Left ventricle myocardium superior (tissue), 1 donor: ENCODE measurements at regions not wholly inside any gene's neighbourhood (a gene's known extent, or its start where the extent isn't known, plus 50 kb on each side); places are given as distances from the start of the nearest gene placed in this dataset.
"Not testable (repeated sequence)": the region's sequence is repeated elsewhere in the genome, so short reads cannot be mapped to it uniquely, and the experiment has no call there.

Source experiments
- ATAC-seq: fragments of 200-7000 bp; cut with Tn5 transposase; one replicate; pipeline ENCODE4 v1.9.1; 2020; ENCODE audit warnings: mild to moderate bottlenecking, moderate library complexity
- DNase-seq: peaks from one replicate; pipeline ENCODE4 v3.0.0-alpha.2; 2020
- intact Hi-C: fragments of 100-400 bp; cut with micrococcal nuclease; formaldehyde crosslinking; loops from one replicate; pipeline ENCODE4 v1.11.0; 2022
- donor health status: DM: no; HTN: yes; CAD: no; lungs with severe emphysema.

DNA sequence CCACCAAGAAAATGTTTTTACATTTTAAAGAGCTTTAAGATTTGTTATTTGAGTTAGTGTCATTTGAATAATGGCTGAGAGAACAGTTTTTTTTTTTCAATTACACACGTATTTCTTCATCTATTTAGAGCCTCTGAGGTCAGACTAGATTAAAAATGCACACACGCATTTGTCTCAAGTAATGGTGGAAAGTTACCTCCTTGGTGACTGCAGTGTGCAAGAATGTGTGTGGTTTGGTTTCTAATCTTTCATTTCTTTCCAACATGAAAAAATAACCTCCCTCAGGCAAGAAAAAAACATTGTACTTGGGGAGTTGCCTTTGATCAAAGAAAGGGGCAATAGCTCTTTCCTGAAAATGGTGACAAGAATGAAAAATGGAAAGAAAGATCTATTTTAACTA lies 235.5 kb upstream of the ZNF337 start:
- DNase-seq, ATAC-seq, intact Hi-C loops: not testable (repeated sequence)

GRCh38 chr20:25902321-25902720 lies 205.7 kb upstream of the ZNF337 start:
- ATAC-seq, intact Hi-C loops, DNase-seq: not testable (repeated sequence)

DNA sequence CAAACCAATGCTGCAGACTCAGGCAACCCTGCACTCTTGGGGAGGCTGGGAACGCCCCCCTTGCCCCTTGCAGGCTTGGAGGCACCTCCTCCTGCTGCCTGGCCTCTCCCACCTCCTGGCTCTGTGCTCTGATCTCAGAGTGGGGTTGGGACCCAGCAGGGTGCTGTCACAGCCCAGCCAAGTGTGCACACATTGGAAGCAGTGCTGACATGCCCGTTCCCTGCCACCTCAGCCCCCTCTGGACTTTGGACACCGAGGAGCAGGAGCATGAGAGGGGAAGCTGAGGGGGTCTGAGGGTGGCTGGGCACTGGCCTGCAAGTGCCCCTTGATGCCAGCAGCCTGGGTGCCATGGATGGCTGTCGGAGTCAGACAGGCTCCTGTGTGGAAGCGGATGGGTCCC lies 202.0 kb upstream of the ZNF337 start:
- ATAC-seq, DNase-seq, intact Hi-C loops: not testable (repeated sequence)

GRCh38 chr20:25879096-25879495 lies 182.4 kb upstream of the ZNF337 start:
- DNase-seq, ATAC-seq, intact Hi-C loops: not testable (repeated sequence)

DNA sequence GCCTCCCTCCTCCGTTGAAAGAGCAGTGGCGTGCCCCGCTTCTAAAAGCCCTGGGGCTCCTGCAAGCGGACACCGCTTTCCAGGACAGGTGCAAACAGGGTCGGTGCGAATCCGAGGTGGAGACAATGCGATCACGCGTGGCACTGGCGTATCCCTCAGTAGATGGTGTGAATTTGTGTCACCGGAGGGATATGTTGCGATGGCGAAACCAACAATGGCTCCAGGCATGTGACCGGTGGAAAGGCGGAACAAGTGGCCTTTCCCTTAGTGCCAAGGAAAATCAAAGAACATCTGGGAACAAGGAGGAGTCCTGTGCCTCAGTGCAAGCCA lies 172.0 kb upstream of the ZNF337 start:
- DNase-seq, ATAC-seq, intact Hi-C loops: not testable (repeated sequence)

DNA sequence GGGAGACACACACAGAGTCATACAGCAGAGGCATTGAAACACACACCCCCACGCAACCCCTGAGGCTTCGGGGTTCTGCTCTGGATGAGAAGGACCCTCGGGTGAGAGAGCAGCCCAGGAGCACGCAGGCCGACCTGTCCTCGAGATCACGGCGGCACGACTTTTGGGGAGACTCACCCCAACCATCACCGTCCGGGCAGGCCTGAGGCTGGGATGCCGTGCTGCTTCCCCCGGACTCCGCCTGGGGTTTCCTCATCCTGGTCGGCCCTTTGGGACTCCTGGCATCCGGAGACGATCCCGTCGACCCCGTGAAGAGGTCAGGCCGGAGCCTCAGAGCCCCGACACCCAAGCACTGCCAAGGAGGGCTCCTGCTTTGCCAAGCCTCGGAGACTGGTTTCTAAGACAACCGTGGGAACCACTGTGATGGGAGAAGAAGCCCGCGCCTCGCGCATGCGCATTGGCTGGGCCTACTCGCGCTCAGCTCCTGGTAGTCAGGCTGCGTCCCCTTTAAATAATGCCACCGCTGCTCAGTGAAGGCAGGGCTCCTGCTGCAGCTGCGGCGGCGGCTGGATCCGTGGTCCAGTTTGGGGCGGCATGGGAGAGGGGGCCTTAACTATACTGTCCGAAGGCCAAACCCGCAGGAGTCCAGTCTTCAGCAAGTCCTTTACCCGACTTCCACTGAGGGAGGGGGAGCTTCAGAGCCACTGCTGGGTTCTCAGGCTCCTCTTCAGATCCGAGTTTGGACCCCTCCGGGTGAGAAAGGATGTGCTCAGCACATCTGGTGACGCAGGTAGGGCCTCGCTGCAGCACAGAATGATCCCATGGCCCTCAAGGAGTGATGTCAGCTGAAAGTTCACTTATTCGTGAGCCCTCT lies 171.4 kb upstream of the ZNF337 start:
- intact Hi-C loops: no loop called here
- peak; percentile 90 for DNase-seq
- ATAC-seq: peak; percentile 93

DNA sequence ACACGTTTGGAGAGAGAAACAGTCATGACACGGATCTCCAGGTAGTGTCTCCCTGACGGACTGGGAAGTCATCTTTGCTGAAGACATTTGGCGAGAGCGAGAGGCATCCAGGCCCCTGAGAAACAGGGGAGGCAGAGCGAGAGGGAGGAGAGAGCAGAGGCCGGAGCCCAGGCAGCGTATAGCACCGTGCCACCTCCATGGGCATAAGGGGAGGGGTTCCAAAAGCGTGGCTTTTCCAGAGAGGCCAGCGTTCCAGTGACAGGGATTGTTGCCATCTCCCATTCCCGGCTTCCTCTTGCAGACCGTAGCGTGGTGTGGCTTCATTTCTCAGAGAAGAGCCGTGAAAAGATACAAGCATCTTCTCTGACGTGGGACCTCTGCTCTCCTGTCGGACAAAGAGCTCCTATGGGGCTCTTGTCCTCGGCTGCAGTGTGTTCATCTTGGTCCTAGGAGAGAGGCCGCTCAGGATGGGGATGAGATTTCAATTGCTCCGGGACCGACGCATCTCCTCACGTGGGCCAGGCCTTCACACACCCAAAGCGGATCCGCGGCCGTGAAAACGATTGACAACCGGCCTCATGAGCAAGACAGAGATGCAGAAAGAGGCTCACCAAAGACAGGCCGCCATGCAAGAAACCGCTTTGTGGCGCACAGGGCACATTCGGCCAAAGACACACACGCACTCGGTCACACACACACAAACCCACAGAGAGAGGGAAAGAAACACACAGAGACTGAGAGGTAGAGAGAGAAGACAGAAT lies 170.5 kb upstream of the ZNF337 start:
- intact Hi-C loops, ATAC-seq, DNase-seq: not testable (repeated sequence)

DNA sequence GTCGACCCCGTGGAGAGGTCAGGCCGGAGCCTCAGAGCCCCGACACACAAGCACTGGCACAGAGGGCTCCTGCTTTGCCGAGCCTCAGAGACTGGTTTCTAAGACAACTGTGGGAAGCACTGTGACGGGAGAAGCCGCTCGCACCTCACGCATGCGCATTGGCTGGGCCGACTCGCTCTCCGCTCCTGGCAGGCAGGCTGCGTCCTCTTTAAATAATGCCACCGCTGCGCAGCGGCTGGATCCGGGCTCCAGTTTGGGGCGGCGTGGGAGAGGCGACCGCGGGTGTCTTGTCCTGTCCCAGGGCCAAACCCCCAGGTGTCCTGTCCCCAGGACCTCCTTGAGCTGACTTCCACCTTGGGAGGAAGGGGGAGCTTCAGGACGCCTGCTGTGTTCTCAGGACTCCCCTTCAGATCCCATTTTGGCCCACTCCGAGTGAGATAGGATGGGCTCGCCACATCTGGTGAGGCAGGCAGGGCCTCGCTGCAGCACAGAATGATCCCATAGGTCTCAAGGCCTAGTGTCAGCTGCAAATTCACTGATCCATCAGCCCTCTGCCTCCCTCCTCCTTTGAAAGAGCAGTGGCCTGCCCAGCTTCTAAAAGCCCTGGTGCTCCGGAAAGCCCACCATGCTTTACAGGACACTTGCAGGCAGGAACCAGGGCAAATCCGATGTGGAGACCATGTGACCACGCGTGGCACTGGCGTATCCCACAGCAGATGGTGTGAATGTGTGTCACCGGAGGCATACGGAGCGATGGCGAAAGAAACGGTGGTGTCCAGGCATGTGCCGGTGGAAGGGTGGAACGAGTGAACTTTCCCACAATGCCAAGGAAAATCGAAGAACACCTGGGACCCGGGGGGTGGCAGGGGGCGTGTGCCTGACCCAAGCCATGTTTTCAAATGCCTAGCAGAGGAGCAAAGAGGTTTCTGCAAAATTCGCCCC lies 169.3 kb upstream of the ZNF337 start:
- ATAC-seq (peak; percentile 58), DNase-seq (peak; percentile 90)
- intact Hi-C loops: no loop called here

DNA sequence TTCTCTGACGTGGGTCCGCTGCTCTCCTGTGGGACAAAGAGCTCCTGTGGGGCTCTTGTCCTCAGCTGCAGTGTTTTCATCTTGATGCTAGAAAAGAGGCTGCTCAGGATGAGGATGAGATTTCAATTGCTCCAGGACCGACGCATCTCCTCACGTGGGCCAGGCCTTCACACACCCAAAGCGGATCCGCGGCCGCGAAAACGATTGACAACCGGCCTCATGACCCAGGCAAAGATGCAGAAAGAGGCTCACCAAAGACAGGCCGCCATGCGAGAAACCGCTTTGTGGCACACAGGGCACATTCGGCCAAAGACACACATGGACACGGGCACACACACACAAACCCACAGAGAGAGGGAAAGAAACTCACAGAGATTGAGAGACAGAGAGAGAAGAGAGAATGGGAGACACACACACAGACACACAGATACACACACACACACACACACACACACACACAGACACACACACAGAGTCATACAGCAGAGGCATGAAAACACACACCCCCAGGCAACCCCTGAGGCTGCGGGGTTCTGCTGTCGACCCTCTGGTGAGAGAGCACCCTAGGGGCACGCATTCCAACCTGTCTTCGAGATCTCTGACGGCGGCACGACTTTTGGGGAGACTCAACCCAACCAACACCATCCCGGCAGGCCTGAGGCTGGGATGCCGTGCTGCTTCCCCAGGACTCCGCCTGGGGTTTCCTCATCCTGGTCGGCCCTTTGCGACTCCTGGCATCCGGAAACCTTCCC lies 168.5 kb upstream of the ZNF337 start:
- intact Hi-C loops, DNase-seq, ATAC-seq: not testable (repeated sequence)

DNA sequence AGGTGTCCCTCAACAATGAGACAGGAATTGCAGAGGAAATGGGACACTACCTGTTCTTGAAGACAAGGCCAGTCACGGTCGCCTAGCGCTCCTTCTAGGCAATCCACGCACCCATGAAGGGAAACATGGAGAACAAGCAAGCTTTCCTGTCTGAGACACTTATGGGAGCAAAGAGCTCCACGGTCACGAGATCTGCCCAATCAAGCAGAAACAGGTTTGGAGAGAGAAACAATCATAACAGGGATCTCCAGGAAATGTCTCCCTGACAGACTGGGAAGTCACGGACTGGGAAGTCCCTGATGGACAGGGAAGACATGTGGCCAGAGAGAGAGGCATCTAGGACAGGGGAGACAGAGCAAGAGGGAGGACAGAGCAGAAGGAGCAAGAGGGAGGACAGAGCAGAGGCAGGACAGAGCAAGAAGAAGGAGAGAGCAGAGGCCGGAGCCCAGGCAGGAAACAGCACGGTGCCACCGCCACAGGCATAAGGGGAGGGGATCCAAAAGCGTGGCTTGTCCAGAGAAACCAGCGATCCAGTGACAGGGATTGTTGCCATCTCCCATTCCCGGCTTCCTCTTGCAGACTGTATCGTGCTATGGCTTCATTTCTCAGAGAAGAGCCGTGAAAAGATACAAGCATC lies 167.8 kb upstream of the ZNF337 start:
- DNase-seq: no peak
- intact Hi-C loops: no loop called here
- ATAC-seq: no peak

GRCh38 chr20:25863536-25864325 lies 167.1 kb upstream of the ZNF337 start:
- ATAC-seq (no peak), DNase-seq (no peak)
- intact Hi-C loops: no loop called here

GRCh38 chr20:25862967-25863530 lies 166.4 kb upstream of the ZNF337 start:
- ATAC-seq: peak; percentile 70
- intact Hi-C loops: not testable (repeated sequence)
- peak; percentile 96 for DNase-seq

- DNase-seq (no peak), ATAC-seq (no peak)
- intact Hi-C loops: no loop called here
These were observed 164.0 kb upstream of the ZNF337 start for GRCh38 chr20:25860531-25861150.

- intact Hi-C loops: no loop called here
- DNase-seq (peak; percentile 89), ATAC-seq (peak; percentile 69)
These were observed 163.2 kb upstream of the ZNF337 start for GRCh38 chr20:25859649-25860530.
